Jurkat, Clone E6-1 (cell line): ENCODE measurements at regions not wholly inside any gene's neighbourhood (a gene's known extent, or its start where the extent isn't known, plus 50 kb on each side); places are given as distances from the start of the nearest gene placed in this dataset.
"Not testable (repeated sequence)": the region's sequence is repeated elsewhere in the genome, so short reads cannot be mapped to it uniquely, and the experiment has no call there.

Experiments
- DNase-seq: peaks from one replicate; pipeline ENCODE4 v3.0.0-alpha.2; 2011; ENCODE audit warnings: low read depth, low spot score
- H3K4me3 ChIP-seq: 2 replicates; pipeline ENCODE4 v1.5.1; 2011; ENCODE audit warnings: mild to moderate bottlenecking, low read length, control low read depth, moderate library complexity

DNA sequence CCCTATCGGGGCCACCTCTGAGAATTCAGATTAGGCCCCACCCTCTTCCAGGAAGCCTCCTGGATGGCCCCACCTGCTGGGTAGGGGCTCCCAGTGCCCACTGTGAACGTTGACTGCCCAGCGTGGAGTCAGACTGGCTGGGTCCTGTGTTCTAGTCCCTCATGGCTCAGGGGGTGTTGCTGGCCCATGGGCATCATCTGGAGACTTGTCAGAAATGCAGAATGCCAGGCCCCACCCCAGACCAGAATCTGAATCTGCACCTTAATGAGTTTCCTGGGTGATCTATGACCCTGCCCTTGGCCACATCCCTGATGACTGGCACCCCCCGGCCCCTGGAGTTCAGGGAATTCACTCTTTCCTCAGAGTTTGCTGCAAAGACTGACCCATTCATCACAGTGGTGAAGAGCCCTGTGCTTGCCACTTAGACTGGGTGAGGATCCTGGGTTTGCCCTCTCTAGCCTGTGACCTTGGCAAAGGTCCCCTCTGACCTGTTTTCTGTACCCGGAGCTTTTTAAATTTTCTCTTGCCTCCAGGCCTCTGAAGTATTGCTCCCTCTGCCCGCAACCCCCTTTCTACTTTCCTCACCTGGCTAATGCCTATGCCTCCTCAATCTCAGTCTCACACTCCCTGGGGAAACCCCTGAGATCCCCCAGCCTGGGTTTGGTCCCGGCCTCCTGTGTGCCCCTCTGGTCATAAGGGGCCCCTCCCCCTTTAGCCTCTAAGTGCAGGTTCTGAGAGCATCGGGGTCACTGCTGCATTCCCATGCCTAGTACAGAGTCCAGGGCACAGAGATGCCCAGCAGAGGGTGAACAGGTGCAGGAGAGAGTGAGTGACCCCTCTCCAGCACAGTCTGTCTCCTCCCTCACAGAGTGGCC lies 184.2 kb downstream of the MATN1 start:
- H3K4me3 ChIP-seq: no peak overlapping the region
- no peak for DNase-seq

DNA sequence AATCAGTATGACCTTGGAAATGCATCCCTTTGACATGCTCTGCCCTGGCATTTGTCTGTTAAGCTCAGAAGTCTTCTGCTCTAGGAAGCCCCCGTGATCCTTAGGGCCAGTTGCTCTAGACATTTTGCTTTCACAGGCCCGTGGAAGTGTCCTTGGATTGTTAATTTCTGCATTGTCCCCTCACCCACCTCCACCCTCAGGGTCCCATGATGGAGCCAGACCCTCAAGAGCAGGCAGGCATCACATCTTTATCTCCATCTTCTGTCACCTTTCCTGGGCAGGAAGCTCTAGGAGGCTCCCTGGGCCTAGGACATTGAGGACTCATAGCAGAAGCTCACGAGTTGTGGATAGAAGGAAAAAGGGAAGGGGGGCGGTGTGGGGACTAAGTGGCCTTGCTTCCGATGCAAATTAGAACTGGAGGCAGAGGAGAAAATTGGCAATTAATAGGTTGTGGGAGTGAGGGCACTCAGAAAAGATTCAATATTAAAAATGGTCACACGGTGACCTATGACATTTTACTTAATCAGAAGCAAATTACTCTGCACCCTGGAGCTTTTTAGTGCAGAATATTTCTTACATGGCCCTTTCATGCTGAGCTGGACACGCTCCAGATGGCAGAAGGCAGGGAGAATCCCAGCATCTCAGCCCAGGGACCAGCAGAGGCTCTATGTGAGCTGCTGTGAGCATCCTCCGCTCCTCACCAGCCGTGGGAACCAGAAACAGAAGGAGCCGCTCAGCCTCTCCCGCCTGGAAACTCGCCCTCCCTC lies 185.0 kb downstream of the MATN1 start:
- DNase-seq: no peak
- no peak overlapping the region for H3K4me3 ChIP-seq

DNA sequence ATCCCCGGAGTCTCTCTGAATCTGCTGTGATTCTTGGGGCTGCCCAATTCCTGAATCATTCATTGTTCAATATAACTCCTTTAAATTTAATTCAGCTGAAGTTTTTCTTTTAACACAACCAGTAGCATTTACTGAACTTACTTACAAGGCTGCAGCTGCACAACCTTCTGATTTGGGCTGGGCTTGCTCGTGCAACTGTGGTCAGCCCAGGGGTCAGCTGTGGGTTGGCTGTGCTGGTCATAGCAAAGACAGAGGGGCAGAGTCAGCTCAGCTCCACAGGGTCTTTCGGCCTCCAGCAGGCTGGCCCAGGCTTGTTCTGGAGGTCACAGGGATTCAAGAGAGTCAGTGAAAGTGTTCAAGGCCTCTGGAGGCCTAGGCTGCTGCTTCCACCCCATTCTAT lies 186.1 kb downstream of the MATN1 start:
- DNase-seq: no peak

DNA sequence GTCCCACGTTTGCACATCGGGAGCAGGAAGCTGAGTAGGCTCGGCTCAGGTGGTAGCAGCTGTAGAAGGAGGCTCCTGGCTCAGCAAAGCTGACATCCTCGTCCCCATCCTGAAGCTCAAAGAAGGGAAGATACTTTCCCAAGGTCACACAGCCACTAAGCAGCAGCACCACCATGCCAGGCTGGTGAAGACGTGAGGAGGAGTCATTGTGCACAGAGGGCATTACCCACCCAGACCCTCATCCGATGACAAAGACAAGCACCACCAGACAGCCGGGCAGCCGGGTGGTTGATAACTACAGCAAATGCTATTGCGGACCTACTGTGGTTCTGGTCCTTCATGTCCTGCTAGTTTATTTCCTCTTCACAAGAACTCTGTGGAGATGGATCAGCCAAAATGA lies 186.9 kb downstream of the MATN1 start:
- H3K4me3 ChIP-seq: no peak overlapping the region
- no peak for DNase-seq

More for the DNA sequence above, 186.1 kb downstream of the MATN1 start:
- no peak overlapping the region for H3K4me3 ChIP-seq

DNA sequence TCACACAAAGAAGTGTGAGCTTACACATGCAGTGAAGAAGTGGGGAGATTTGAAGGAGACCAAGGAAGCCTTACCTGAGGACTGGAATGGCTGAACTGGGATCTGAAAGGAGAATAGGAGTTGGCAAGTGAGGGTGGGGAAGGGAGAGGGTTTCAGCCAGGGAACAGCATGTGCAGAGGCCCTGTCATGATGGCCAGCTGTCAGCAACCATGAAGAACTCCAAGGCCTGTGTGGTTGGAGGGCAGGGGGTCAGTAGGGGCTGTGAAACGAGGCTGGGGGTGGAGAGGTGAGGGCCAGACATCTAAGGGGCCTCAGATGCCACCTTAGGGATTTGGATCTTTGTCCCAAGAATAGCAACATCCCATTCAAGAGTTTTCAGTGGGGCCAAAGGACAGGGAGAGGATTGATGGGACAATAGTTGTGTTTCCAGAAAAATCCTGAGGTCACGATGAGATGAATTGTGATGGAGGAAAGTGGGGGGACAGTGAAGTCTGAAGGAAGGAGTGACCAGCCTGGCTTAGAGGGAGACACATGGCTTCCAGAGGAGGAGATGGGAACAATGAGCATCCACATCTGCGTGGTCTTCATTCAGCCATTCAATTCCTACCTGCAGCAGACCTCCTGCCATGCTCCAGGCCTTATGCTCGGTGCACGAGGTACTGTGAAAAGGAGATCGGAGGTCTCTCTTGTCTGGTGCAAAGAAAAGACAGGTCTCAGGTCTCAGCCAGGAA lies 187.6 kb downstream of the MATN1 start:
- DNase-seq: no peak
- no peak overlapping the region for H3K4me3 ChIP-seq

DNA sequence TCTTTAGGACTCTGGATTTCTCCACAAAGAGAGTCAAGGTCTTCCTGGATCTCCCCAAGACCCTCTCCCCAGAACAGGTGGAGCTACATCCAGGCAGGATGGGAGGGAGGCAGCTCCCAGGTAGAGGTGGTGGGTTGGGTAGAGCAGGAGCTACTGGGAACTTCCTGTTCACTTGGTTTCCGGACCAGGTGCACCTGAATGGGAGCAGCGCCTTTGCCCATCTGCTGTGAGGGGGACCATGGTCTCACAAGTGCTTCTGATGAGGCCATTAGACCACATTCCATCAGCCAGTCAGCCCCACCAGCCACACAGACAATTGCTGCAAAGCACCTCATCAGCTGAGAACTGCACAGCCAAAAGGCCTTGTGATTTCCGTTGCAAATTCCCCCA lies 188.8 kb downstream of the MATN1 start:
- H3K4me3 ChIP-seq: no peak overlapping the region
- DNase-seq: no peak

DNA sequence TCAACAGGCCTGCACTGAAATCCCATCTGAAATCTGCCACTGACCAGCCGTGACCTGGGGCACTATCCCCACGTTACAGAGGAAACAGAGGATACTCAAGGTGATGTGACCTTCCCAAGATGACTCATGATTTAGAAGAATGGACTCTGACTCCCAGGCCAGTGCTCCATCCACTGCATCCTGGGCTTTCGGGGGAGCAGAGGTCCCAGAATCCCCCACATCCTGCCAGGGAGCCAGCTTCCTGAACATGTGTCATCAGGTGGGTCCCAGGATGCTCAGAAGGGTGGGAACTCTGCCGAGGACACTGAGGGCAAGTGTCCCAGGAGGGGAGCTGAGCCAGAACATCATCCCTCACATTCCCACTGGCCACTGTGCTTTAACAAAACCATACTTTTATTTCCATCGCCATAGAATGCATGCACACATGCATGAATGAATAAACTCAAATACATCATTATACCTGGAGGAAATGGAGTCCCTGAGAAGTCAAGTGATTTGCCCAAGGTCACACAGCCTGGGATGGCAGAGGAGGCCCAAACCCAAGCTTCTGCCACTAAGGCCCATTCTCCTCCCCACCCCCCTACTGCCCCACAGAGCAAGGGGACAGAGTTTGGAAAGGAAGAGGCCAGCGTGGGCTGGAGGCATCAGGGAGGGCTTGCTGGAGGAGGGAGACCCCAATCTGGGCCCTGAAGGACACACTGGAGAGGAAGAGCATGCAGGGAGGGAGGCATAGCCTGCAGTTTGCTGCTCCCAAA lies 189.4 kb downstream of the MATN1 start:
- DNase-seq: no peak
- no peak overlapping the region for H3K4me3 ChIP-seq

DNA sequence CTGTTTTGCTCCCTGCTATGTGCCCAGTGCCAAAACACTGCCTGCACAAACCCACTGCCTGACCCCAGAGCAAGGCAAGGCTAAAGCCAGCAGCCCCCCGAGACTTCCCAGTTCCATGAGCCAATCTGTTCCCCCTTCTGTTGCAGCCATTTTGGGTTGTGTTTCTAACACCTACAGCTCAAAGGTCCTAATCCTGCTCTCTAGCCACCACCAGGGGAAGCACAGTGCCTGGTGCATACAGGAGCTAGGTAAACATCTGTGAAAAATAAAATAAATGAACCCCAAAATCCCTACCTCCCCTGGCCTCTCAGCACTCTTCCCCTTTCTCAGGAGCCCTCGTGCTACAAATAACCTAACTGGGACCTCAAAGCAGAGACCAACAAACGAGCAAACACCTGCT lies 190.2 kb downstream of the MATN1 start:
- no peak for DNase-seq
- no peak overlapping the region for H3K4me3 ChIP-seq

DNA sequence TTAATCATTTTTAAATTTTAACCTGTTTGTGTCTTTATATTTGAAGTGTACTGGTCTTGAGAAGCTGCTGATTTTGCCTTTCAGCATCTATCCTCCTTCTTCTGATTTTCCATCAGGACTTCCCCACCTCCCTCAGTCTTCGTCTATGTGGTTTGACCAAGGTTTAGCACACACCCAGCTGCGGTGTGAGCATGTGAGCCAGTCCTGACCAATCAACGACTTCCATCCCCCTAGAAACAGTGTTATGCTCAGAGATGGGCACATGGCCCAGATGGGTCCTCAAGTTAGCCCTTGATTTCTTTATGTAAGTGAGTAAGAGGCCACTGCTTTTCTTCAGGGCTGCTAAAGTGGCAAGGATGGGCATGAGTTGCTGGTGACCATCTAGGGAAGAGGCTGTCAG lies 190.8 kb downstream of the MATN1 start:
- DNase-seq: no peak
- H3K4me3 ChIP-seq: no peak overlapping the region

DNA sequence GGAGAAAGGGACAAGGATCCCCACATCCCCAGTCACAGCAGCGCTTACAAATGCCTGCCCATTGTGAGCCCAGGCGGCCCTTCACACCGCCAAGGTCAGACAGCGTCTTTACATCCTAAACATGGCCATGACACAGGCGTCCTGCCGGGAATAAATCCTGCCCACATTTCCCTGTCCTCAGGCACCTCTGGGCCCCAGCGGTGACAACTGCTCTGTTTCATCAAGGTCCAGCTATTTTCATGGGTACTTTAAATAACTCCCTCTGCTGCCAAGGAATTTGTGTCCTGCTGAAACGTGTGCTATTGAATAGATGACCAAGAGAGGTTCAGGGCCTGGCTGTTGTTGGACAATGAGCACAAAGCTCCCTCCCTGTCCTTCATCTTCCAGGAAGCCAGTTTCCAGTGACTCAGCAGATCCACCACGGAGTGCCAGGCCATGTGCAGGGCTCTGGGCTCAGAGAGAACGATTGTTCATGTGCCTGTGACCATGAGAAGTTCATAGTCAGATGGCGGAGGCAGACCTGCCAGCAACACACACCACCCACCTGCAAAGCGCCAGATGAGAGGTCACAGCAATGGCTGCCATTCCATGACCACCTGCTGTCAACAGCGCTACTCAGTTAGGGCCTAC lies 195.8 kb downstream of the MATN1 start:
- DNase-seq: no peak
- H3K4me3 ChIP-seq: no peak overlapping the region

DNA sequence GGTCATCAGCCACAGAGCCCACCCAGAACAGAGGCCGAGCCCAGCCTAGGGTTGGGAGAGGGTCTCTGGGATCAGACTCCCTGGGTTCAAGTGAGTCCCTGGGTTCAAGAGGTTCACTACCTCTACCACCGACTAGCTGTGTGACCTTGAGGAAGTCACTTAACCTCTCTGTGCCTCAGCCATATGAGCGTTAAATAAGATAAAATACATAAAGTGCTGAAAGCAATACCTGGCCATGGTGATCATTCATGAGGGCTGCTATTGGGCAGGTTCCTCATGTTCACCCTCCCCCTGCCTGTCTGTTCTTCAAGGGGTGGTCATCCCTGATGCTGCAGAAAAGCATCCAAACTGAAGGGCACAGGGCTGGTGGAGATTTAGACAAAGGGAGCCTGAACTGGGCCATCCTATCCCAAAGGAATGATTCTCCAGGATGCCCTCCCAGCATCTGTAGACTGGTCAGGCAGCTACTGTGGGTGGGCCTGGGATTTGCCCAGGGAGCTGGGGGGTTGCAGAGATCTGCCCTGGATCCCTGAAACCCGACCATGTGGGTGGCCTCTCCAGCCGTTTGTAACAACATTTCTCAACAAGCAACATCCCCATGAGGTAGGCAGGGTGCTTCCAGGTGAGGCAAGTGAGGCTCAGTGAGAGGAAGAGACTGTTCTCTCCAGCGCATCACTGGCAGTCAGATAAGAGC lies 196.6 kb downstream of the MATN1 start:
- H3K4me3 ChIP-seq: no peak overlapping the region
- no peak for DNase-seq

DNA sequence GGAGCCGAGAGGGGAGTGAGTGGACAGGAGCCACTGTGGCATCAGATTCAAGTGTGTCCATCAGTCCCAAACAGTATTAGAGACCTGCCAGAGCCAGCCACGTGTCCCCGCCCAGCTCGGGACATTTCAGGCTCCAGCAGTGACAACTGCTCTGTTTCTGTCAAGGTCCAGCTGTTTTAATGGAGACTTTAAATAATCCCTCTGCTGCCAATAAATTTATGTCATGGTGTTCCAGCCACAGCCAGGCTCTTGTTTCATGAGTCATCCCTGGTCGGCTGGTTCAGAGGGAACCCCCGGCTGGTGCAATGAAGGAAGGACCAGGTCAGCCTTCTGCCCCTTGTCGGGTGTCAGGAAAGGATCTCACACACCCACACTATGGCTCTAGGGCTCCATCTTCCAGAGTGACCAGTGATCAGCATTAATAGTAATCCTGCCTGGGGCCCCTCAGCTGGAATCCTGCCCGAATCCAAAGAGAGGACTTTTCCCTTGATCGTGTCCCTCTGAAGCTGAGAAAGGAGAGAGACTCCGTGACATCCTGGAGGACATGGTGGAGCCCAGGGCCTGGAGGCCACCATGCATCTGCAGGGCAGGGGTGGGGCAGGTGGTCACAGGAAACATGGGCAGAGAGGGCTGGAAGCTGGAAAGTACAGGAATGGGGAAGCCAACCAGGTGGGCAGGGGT lies 197.3 kb downstream of the MATN1 start:
- no peak for DNase-seq
- H3K4me3 ChIP-seq: no peak overlapping the region

DNA sequence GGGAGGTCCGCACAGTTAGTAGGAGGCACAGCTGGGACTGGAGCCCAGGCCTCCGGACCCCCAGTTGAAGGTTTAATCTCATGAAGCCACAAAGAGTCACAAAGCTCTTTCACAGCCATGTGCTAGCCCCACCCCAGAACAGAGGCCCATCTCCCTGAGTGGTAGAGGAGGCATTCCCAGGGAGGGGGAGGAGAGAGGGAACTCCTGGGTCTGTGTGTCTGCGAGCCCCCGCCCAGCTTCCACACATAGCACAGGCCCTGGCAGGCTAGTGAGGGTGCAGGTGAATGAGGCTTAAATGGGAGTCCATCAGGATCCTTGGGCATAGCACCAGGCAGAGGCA lies 197.8 kb downstream of the MATN1 start:
- no peak overlapping the region for H3K4me3 ChIP-seq
- DNase-seq: no peak

DNA sequence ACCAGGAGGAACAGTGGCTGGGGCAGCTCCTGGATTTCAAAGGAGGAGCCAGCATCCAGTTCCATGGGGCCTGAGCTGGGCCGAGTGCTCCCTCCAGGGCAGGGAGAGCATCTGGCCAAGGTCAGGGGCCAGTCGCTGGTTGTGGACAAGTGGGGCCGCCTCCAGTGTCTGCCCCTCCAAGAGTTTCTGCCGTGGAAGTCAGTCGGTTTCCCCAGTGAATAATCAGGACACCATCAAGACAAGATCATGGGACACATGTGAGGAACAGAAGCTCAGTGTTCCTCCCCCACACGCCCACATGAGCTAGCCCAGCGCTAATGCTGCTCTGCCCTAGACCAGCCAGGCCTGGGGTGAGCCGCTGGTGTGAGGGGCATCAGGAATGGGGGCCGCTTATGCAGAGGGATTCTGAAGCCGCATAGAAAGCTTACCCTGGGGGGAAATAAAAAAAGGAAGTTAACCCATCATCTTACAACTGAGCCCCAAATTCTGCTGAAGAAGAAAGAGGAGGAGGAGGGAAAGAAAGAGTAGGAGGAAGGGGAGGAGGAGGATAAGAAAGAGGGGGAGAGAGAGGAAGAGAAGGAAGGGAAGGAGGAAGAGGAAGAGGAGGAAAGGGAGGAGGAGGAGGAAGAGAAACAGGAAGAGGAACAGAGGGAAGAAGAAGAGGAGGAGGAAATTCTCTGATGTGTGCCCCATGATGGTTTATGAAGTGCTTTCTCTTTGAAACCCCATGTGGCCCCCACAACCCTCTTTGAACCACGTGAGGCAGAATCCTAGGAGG lies 198.4 kb downstream of the MATN1 start:
- DNase-seq: no peak
- no peak overlapping the region for H3K4me3 ChIP-seq

DNA sequence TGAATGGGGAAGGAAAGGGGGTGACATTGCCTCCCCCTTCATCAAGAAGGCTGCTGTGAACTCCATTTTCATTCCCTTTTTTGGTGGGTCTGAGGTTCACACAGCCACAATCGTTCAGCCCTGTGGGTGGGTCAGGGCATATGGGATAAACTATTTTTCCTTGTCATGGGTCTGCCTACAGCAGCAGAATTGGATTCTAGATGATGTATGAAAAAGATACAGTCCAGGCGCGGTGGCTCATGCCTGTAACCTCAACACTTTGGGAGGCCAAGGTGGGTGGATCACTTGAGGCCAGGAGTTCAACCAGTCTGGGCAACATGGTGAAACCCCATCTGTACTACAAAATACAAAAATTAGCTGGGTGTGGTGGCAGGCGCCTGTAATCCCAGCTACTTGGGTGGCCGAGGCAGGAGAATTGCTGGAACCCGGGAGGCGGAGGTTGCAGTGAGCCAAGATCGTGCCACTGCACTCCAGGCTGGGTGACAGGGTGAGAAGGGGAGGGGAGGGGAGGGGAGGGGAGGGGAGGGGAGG lies 199.3 kb downstream of the MATN1 start:
- DNase-seq: not testable (repeated sequence)

DNA sequence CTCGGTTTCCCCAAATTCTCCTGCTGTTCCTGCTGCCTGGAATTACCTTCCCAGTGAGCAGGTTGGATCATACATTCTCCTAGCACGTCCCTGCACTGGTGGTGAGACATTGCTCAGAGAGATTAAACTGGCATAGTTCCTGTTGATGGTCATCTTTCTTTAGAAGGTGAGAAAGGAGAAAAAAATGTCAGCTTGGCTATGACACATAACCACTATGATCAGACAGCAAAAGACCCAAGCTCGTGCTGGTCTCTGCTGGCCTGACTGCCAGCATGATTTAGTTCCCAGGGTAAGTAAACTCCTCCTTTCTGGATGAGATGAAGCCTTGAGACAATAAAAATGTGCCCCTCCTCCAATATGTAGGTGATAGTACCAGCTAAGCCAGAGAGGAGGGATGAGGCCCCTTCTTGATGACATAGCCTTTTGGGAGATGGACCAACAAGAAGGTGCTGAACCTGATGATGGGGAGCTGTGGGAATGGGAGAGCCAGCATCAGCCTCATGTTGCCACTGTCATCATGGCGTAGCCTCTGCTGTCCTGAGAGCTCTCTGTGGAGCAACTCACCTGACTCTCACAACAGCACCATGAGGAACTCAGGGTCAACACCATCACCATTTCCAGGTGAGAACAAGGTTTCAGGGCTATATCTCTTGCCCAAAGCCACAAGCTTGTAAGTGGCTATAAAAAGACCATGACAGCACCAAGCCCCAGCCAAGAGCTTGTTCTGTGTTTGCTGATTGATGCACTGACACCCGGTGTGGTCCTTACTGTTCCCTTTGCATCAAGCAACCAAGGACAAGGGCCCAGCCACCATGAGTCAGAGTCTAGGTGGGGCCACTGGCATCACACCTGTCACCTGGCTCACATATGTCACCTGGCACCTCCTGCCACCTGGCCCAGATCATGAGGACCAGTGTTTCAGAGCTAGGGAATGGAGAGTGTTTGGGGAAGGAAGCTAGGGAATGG lies 200.0 kb downstream of the MATN1 start:
- no peak for DNase-seq
- no peak overlapping the region for H3K4me3 ChIP-seq

More for the DNA sequence above, 199.3 kb downstream of the MATN1 start:
- H3K4me3 ChIP-seq: not testable (repeated sequence)
